Liver (tissue), 8 donors: ENCODE measurements at regions not wholly inside any gene's neighbourhood (a gene's known extent, or its start where the extent isn't known, plus 50 kb on each side); places are given as distances from the start of the nearest gene placed in this dataset.

Experiments used
- DNase-seq: peaks from one replicate; pipeline ENCODE4 v3.0.0-alpha.2; 2017; ENCODE audit warnings: low spot score
- H3K27ac ChIP-seq, 2 donors: one replicate each; pipeline ENCODE4 v1.7.0; 2013; ENCODE audit warnings: inconsistent platforms in 2 of 2, low read length in 2 of 2, control low read depth in 1 of 2, low read depth in 1 of 2, mild to moderate bottlenecking in 1 of 2
- H3K27me3 ChIP-seq, 4 donors: one replicate each; pipeline versions ENCODE4 v1.6.1 to v1.7.0; 2013; ENCODE audit warnings: low read length in 3 of 4, inconsistent platforms in 1 of 4, mild to moderate bottlenecking in 1 of 4, moderate library complexity in 1 of 4; ENCODE audit not compliant: control insufficient read depth in 4 of 4, insufficient read depth in 4 of 4
- H3K36me3 ChIP-seq, 4 donors: one replicate each; pipeline versions ENCODE4 v1.6.1 to v1.7.0; 2013; ENCODE audit warnings: low read length in 3 of 4, mild to moderate bottlenecking in 3 of 4, low read depth in 1 of 4, moderate library complexity in 1 of 4; ENCODE audit not compliant: control insufficient read depth in 4 of 4, insufficient read depth in 3 of 4
- H3K4me1 ChIP-seq, 4 donors: one replicate each; pipeline versions ENCODE4 v1.6.1 to v1.7.0; 2013; ENCODE audit warnings: low read length in 3 of 4, mild to moderate bottlenecking in 3 of 4, moderate library complexity in 1 of 4; ENCODE audit not compliant: control insufficient read depth in 4 of 4, insufficient read depth in 4 of 4
- H3K4me3 ChIP-seq, 3 donors: one replicate each; pipeline versions ENCODE4 v1.6.1 to v1.7.0; 2013; ENCODE audit warnings: low read length in 3 of 3, control low read depth in 1 of 3, low read depth in 1 of 3, mild to moderate bottlenecking in 1 of 3
- H3K9ac ChIP-seq, 2 donors: one replicate each; pipeline ENCODE4 v1.7.0; 2013; ENCODE audit warnings: low read length in 2 of 2, mild to moderate bottlenecking in 2 of 2, moderate library complexity in 2 of 2, control low read depth in 1 of 2, low read depth in 1 of 2
- H3K9me3 ChIP-seq, 4 donors: one replicate each; pipeline versions ENCODE4 v1.6.1 to v1.7.0; 2013; ENCODE audit warnings: low read length in 3 of 4; ENCODE audit not compliant: control insufficient read depth in 4 of 4
- EGR1 ChIP-seq, 2 donors: IDR thresholded peaks; 2 replicates each; pipeline ENCODE4 v1.6.1; 2016 to 2018; ENCODE audit warnings: antibody characterized with exemption in 2 of 2, low read depth in 2 of 2
- FOXA1 ChIP-seq: IDR thresholded peaks from 2 replicates; pipeline ENCODE4 v1.6.1; 2016; ENCODE audit warnings: antibody characterized with exemption
- FOXA2 ChIP-seq: IDR thresholded peaks from 2 replicates; pipeline ENCODE4 v1.6.1; 2016; ENCODE audit warnings: antibody characterized with exemption
- GABPA ChIP-seq, 2 donors: IDR thresholded peaks in 1 of 2; conservative IDR thresholded peaks in 1 of 2; 2 replicates each; pipeline ENCODE4 v1.6.1; 2016; ENCODE audit warnings: antibody characterized with exemption in 2 of 2, mild to moderate bottlenecking in 1 of 2, moderate library complexity in 1 of 2
- HNF4G ChIP-seq: IDR thresholded peaks from 2 replicates; pipeline ENCODE4 v1.6.1; 2016; ENCODE audit warnings: antibody characterized with exemption
- JUND ChIP-seq, 2 donors: IDR thresholded peaks; 2 replicates each; pipeline ENCODE4 v1.6.1; 2016; ENCODE audit warnings: antibody characterized with exemption in 2 of 2
- NR2F2 ChIP-seq: IDR thresholded peaks from 2 replicates; pipeline ENCODE4 v1.6.1; 2016; ENCODE audit warnings: antibody characterized with exemption
- RAD21 ChIP-seq, 2 donors: IDR thresholded peaks; 2 replicates each; pipeline ENCODE4 v1.6.1; 2016; ENCODE audit warnings: antibody characterized with exemption in 2 of 2, mild to moderate bottlenecking in 2 of 2
- RXRA ChIP-seq, 2 donors: IDR thresholded peaks; 2 replicates each; pipeline ENCODE4 v1.6.1; 2017 to 2018; ENCODE audit warnings: antibody characterized with exemption in 2 of 2, mild to moderate bottlenecking in 1 of 2
- SP1 ChIP-seq: IDR thresholded peaks from 2 replicates; pipeline ENCODE4 v1.6.1; 2018; ENCODE audit warnings: antibody characterized with exemption, mild to moderate bottlenecking
- TAF1 ChIP-seq: conservative IDR thresholded peaks from 2 replicates; pipeline ENCODE4 v1.6.1; 2016; ENCODE audit warnings: antibody characterized with exemption, mild to moderate bottlenecking
- YY1 ChIP-seq: IDR thresholded peaks from 2 replicates; pipeline ENCODE4 v1.6.1; 2016; ENCODE audit warnings: antibody characterized with exemption, mild to moderate bottlenecking
- WGBS: extraction: QIAGEN DNeasy Blood & Tissue Kit; methylation state at CpG from one replicate; pipeline ENCODE4 v1.1.7; 2013; 5-methylcytosine and 5-hydroxymethylcytosine counted together
- TF ChIP-seq, protein P1 (sequence below): IDR thresholded peaks from 2 replicates; pipeline ENCODE4 v1.6.1; 2016; ENCODE audit warnings: antibody characterized with exemption
- TF ChIP-seq, protein P2 (sequence below): IDR thresholded peaks from 2 replicates; pipeline ENCODE4 v1.6.1; 2016; ENCODE audit warnings: antibody characterized with exemption, mild to moderate bottlenecking
- TF ChIP-seq, protein P3 (sequence below): IDR thresholded peaks from 2 replicates; pipeline ENCODE4 v1.6.1; 2016; ENCODE audit warnings: antibody characterized with exemption
- TF ChIP-seq, protein P4 (sequence below): IDR thresholded peaks from 2 replicates; pipeline ENCODE4 v1.6.1; 2016; ENCODE audit warnings: antibody characterized with exemption
- TF ChIP-seq, protein P5 (sequence below): fragments of 150-350 bp; IDR thresholded peaks from 2 replicates; pipeline ENCODE4 v1.5.1; 2017; ENCODE audit warnings: improper control_type of control experiment, low read depth, low read length; ENCODE audit not compliant: missing input control
- donor health status: healthy.
- donor health status: healthy.
- donor health status: healthy.
- donor health status: healthy.
- donor health status: healthy.

DNA sequence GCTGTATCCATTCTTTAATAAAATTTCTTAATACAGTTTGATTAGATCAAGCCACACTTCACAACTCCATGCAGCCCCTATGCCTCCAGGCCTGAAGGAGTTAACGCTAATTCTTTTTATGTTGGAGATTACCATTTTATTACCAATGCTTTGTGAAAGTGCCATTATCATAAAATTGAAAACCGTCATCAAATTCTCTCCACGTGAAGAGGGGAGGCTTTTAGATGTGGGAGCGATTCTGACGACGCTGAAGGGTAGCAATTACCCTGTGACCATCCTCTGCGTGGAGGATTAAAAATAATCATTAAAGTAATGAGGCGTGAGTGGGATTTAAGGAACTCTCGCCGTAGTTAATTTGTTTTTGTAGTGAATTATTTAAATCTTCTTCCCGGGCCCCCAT lies 278.8 kb downstream of the CRLF2 start:
- Histone ChIP-seq H3K27ac (no peak overlapping the region), H3K27me3 (no peaks in the 10 kb centered on the region), H3K36me3 (no peaks in the 10 kb centered on the region), H3K9ac (no peak overlapping the region), H3K4me3 (no peak overlapping the region), H3K4me1 (no peaks in the 10 kb centered on the region), H3K9me3 (no peaks in the 10 kb centered on the region)
- DNase-seq = no peak
- TF ChIP-seq RAD21 (IDR thresholded peaks at IDR 0.05) = no peak
- TF ChIP-seq GABPA (IDR thresholded peaks at IDR 0.05 in 1 of 2, conservative IDR thresholded peaks at IDR 0.05 in 1 of 2) = no peak
- WGBS = 86% methylated on average over 11 of the region's 11 CpGs

DNA sequence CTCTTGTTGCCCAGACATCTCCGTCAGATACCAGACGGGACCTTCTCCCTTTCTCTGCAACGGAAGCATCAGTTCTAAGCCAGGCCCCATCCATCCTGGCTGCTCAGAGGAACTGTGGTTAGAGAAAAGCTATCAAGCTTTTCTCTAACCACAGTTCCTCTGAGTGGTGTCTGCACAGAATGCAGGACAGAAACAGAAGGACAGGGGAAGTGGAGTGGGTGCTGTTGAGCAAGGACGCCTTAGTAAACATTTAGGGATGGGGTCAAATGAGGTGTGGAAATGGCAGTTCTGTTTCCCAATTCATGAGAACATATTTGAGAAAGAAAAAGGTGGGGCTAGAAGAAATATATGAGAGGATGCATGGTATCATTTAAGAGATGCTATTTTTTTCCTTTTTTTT lies 283.8 kb downstream of the CRLF2 start:
- no peak for DNase-seq
- no peaks in the 10 kb centered on the region for H3K9me3 ChIP-seq
- WGBS = 56% methylated on average over 4 of the region's 4 CpGs
- no peaks in the 10 kb centered on the region for H3K27me3 ChIP-seq
- H3K9ac ChIP-seq = no peak overlapping the region
- no peak for TF ChIP-seq RXRA (IDR thresholded peaks at IDR 0.05)
- TF ChIP-seq NR2F2 = no peak
- TF ChIP-seq, protein P1, sequence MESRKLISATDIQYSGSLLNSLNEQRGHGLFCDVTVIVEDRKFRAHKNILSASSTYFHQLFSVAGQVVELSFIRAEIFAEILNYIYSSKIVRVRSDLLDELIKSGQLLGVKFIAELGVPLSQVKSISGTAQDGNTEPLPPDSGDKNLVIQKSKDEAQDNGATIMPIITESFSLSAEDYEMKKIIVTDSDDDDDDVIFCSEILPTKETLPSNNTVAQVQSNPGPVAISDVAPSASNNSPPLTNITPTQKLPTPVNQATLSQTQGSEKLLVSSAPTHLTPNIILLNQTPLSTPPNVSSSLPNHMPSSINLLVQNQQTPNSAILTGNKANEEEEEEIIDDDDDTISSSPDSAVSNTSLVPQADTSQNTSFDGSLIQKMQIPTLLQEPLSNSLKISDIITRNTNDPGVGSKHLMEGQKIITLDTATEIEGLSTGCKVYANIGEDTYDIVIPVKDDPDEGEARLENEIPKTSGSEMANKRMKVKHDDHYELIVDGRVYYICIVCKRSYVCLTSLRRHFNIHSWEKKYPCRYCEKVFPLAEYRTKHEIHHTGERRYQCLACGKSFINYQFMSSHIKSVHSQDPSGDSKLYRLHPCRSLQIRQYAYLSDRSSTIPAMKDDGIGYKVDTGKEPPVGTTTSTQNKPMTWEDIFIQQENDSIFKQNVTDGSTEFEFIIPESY = no peak
- no peak for TF ChIP-seq GABPA (IDR thresholded peaks at IDR 0.05 in 1 of 2, conservative IDR thresholded peaks at IDR 0.05 in 1 of 2)
- TF ChIP-seq JUND (IDR thresholded peaks at IDR 0.05) = no peak
- no peak for TF ChIP-seq HNF4G
- TF ChIP-seq FOXA1 = no peak
- TF ChIP-seq FOXA2 = no peak
- TF ChIP-seq RAD21 (IDR thresholded peaks at IDR 0.05) = no peak
- TF ChIP-seq TAF1 = no peak
- TF ChIP-seq, protein P2, sequence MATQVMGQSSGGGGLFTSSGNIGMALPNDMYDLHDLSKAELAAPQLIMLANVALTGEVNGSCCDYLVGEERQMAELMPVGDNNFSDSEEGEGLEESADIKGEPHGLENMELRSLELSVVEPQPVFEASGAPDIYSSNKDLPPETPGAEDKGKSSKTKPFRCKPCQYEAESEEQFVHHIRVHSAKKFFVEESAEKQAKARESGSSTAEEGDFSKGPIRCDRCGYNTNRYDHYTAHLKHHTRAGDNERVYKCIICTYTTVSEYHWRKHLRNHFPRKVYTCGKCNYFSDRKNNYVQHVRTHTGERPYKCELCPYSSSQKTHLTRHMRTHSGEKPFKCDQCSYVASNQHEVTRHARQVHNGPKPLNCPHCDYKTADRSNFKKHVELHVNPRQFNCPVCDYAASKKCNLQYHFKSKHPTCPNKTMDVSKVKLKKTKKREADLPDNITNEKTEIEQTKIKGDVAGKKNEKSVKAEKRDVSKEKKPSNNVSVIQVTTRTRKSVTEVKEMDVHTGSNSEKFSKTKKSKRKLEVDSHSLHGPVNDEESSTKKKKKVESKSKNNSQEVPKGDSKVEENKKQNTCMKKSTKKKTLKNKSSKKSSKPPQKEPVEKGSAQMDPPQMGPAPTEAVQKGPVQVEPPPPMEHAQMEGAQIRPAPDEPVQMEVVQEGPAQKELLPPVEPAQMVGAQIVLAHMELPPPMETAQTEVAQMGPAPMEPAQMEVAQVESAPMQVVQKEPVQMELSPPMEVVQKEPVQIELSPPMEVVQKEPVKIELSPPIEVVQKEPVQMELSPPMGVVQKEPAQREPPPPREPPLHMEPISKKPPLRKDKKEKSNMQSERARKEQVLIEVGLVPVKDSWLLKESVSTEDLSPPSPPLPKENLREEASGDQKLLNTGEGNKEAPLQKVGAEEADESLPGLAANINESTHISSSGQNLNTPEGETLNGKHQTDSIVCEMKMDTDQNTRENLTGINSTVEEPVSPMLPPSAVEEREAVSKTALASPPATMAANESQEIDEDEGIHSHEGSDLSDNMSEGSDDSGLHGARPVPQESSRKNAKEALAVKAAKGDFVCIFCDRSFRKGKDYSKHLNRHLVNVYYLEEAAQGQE = no peak
- TF ChIP-seq, protein P3, sequence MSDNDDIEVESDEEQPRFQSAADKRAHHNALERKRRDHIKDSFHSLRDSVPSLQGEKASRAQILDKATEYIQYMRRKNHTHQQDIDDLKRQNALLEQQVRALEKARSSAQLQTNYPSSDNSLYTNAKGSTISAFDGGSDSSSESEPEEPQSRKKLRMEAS = no peak
- TF ChIP-seq EGR1 (IDR thresholded peaks at IDR 0.05; ENCODE audit: low read depth in 2 of 2) = no peak
- TF ChIP-seq, protein P4, sequence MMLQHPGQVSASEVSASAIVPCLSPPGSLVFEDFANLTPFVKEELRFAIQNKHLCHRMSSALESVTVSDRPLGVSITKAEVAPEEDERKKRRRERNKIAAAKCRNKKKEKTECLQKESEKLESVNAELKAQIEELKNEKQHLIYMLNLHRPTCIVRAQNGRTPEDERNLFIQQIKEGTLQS = no peak
- TF ChIP-seq, protein P5, sequence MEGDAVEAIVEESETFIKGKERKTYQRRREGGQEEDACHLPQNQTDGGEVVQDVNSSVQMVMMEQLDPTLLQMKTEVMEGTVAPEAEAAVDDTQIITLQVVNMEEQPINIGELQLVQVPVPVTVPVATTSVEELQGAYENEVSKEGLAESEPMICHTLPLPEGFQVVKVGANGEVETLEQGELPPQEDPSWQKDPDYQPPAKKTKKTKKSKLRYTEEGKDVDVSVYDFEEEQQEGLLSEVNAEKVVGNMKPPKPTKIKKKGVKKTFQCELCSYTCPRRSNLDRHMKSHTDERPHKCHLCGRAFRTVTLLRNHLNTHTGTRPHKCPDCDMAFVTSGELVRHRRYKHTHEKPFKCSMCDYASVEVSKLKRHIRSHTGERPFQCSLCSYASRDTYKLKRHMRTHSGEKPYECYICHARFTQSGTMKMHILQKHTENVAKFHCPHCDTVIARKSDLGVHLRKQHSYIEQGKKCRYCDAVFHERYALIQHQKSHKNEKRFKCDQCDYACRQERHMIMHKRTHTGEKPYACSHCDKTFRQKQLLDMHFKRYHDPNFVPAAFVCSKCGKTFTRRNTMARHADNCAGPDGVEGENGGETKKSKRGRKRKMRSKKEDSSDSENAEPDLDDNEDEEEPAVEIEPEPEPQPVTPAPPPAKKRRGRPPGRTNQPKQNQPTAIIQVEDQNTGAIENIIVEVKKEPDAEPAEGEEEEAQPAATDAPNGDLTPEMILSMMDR = no peak
- no peak for TF ChIP-seq SP1
- TF ChIP-seq YY1 = no peak
- no peaks in the 10 kb centered on the region for H3K36me3 ChIP-seq
- H3K4me3 ChIP-seq = no peak overlapping the region
- no peaks in the 10 kb centered on the region for H3K4me1 ChIP-seq
- H3K27ac ChIP-seq = no peak overlapping the region
